ENCODE measurements at regions not wholly inside any gene's neighbourhood (a gene's known extent, or its start where the extent isn't known, plus 50 kb on each side); places are given as distances from the start of the nearest gene placed in this dataset.

DNA sequence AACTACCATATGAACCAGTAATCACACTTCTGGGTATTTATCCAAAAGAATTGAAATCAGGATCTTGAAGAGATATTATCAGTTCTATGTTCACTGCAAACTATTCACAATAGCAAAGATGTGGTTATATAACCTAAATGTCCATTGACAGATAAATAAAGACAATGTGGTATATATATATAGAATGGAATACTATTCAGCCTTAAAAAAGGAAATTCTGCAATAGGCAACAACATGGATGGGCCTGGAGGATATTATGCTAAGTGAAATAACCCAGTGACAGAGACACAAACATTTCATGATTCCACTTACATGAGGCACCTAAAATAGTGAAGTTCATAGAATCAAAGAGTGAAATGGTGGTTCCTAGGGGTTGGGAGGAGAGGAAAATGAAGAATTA lies 90.6 kb upstream of the CDK1 start:
- H3K4me3 ChIP-seq = no peak overlapping the region
- peaks cover 0 to 11% (median 3%) of the 10 kb centered on the region in 4 donors for H3K9me3 ChIP-seq
- no peak overlapping the region for H3K27ac ChIP-seq (replicated peaks in 1 of 4)
- no peak for DNase-seq (ENCODE audit: extremely low spot score)
- no peaks in the 10 kb centered on the region for H3K36me3 ChIP-seq
- no peaks in the 10 kb centered on the region for H3K27me3 ChIP-seq
- H3K4me1 ChIP-seq = no peaks in the 10 kb centered on the region
- intact Hi-C loops (cut with DNase I) = no loop called here
- TF ChIP-seq POLR2AphosphoS5 (IDR thresholded peaks at IDR 0.05) = no peak
- no peak for TF ChIP-seq EP300 (IDR thresholded peaks at IDR 0.05)
- no peak for TF ChIP-seq CTCF (IDR thresholded peaks at IDR 0.05)
- no peak for TF ChIP-seq POLR2A (IDR thresholded peaks at IDR 0.05; ENCODE audit: low read depth)

- 88% methylated on average over 15 of the region's 15 CpGs for WGBS
- no peak for TF ChIP-seq EP300 (IDR thresholded peaks at IDR 0.05)
- TF ChIP-seq CTCF (IDR thresholded peaks at IDR 0.05) = no peak
- TF ChIP-seq POLR2AphosphoS5 (IDR thresholded peaks at IDR 0.05) = no peak
- TF ChIP-seq POLR2A (IDR thresholded peaks at IDR 0.05; ENCODE audit: low read depth) = no peak
- H3K36me3 ChIP-seq = no peaks in the 10 kb centered on the region
- H3K27me3 ChIP-seq = no peaks in the 10 kb centered on the region
- H3K4me3 ChIP-seq = no peak overlapping the region
- H3K27ac ChIP-seq (replicated peaks in 1 of 4) = no peak overlapping the region
- intact Hi-C loops (cut with DNase I) = no loop called here
- DNase-seq (ENCODE audit: extremely low spot score) = no peak
- peaks cover 0 to 6% (median 2%) of the 10 kb centered on the region in 4 donors for H3K9me3 ChIP-seq
- no peaks in the 10 kb centered on the region for H3K4me1 ChIP-seq
Observed at GRCh38 chr10:60684091-60684490, 94.2 kb upstream of the CDK1 start.

- Histone ChIP-seq H3K27ac (replicated peaks in 1 of 4) (no peak overlapping the region), H3K36me3 (no peaks in the 10 kb centered on the region), H3K4me3 (no peak overlapping the region), H3K9me3 (peaks cover 0 to 6% (median 2%) of the 10 kb centered on the region in 4 donors), H3K4me1 (no peaks in the 10 kb centered on the region), H3K27me3 (no peaks in the 10 kb centered on the region)
- 87% methylated on average over 2 of the region's 2 CpGs for WGBS
- no peak for DNase-seq (ENCODE audit: extremely low spot score)
- no peak for TF ChIP-seq POLR2AphosphoS5 (IDR thresholded peaks at IDR 0.05)
- no peak for TF ChIP-seq EP300 (IDR thresholded peaks at IDR 0.05)
- no peak for TF ChIP-seq CTCF (IDR thresholded peaks at IDR 0.05)
- TF ChIP-seq POLR2A (IDR thresholded peaks at IDR 0.05; ENCODE audit: low read depth) = no peak
- intact Hi-C loops (cut with DNase I) = no loop called here
Observed at GRCh38 chr10:60681103-60681502, 97.2 kb upstream of the CDK1 start.

DNA sequence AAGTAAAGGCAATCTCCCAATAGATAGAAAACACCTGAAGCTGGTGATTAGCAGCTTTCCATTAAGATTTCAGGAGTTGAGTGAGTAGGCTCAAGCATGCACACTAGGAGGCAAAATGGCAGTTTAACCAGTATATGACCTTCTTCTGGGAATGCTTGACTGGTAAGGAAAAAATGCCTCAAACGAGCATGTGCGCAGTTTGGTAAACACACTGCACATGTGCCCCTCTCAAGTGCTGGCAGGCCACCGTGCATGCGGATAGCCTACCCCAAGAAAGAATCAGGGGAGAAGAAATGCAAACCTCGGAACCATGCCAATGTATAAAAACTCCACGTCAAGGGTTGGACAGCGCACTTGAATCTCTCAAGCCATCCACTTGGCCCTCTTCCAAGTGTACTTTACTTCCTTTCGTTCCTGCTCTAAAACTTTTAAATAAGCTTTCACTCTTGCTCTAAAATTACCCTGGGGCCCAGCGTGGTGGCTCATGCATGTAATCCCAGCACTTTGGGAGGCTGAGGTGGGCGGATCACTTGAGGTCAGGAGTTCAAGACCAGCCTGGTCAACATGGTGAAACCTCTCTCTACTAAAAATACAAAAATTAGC lies 98.8 kb upstream of the CDK1 start:
- Histone ChIP-seq H3K4me3 (no peak overlapping the region), H3K9me3 (peaks cover 0 to 6% (median 2%) of the 10 kb centered on the region in 4 donors), H3K27ac (replicated peaks in 1 of 4) (no peak overlapping the region), H3K27me3 (no peaks in the 10 kb centered on the region), H3K4me1 (no peaks in the 10 kb centered on the region), H3K36me3 (no peaks in the 10 kb centered on the region)
- 74% methylated on average over 10 of the region's 10 CpGs for WGBS
- DNase-seq (ENCODE audit: extremely low spot score) = no peak
- intact Hi-C loops (cut with DNase I) = no loop called here
- TF ChIP-seq EP300 (IDR thresholded peaks at IDR 0.05) = no peak
- TF ChIP-seq POLR2AphosphoS5 (IDR thresholded peaks at IDR 0.05) = no peak
- no peak for TF ChIP-seq CTCF (IDR thresholded peaks at IDR 0.05)
- no peak for TF ChIP-seq POLR2A (IDR thresholded peaks at IDR 0.05; ENCODE audit: low read depth)

GRCh38 chr10:60678978-60679377 lies 99.3 kb upstream of the CDK1 start:
- H3K27ac ChIP-seq (replicated peaks in 1 of 4) = no peak overlapping the region
- WGBS = 81% methylated on average over 4 of the region's 4 CpGs
- TF ChIP-seq EP300 (IDR thresholded peaks at IDR 0.05) (no peak), POLR2AphosphoS5 (IDR thresholded peaks at IDR 0.05) (no peak), CTCF (IDR thresholded peaks at IDR 0.05) (no peak), POLR2A (IDR thresholded peaks at IDR 0.05; ENCODE audit: low read depth) (no peak)
- intact Hi-C loops (cut with DNase I) = no loop called here
- no peak for DNase-seq (ENCODE audit: extremely low spot score)
- no peak overlapping the region for H3K4me3 ChIP-seq
- no peaks in the 10 kb centered on the region for H3K4me1 ChIP-seq
- peaks cover 0 to 6% (median 2%) of the 10 kb centered on the region in 4 donors for H3K9me3 ChIP-seq
- no peaks in the 10 kb centered on the region for H3K27me3 ChIP-seq
- H3K36me3 ChIP-seq = no peaks in the 10 kb centered on the region

Data from esophagus muscularis mucosa (tissue), 4 donors.